ENCODE measurements at regions not wholly inside any gene's neighbourhood (a gene's known extent, or its start where the extent isn't known, plus 50 kb on each side); places are given as distances from the start of the nearest gene placed in this dataset.

DNA sequence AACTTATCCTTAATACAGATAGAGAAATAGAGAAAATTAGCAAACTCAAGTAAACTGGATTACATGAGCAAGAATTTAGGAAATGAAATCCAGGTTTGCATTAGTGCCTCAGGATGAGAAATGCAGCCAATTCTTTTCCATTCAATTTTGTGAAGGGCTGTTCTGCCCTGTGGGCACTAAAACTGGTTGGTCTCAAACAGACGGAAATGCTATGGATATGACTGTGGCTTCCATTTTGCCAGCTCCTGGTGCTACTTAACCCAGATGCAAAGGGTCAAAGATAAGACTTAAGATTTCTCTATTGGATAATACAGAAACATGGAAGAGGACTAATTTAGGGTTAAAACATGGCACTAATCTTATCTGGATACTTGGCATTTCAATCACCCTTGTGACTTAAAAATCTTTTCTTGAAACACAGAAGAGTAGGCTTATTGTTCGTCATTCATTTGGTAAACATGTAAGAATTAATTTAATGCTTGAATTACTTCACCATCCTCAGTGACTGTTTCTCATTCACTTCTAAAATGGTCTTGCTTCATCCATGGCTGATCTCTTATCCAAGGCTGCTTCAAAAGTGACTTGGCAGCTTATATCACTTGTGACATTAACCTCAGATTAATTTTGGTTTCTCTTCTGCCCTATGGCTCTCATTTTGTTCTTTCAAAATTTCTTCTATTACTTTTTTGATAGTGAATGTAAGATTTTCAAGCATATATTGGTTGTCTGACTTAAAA is 1008.7 kb downstream of the GLUD2 start:
- H3K4me3 Mint-ChIP-seq, result no peak overlapping the region
- no peaks in the 10 kb centered on the region for H3K36me3 Mint-ChIP-seq
- peaks cover 46% of the 10 kb centered on the region for H3K9me3 Mint-ChIP-seq
- H3K4me1 Mint-ChIP-seq, result no peaks in the 10 kb centered on the region
- no peak for DNase-seq (ENCODE audit: low spot score in 2 of 2, unreplicated experiment in 2 of 2)
- TF ChIP-seq, protein P1, sequence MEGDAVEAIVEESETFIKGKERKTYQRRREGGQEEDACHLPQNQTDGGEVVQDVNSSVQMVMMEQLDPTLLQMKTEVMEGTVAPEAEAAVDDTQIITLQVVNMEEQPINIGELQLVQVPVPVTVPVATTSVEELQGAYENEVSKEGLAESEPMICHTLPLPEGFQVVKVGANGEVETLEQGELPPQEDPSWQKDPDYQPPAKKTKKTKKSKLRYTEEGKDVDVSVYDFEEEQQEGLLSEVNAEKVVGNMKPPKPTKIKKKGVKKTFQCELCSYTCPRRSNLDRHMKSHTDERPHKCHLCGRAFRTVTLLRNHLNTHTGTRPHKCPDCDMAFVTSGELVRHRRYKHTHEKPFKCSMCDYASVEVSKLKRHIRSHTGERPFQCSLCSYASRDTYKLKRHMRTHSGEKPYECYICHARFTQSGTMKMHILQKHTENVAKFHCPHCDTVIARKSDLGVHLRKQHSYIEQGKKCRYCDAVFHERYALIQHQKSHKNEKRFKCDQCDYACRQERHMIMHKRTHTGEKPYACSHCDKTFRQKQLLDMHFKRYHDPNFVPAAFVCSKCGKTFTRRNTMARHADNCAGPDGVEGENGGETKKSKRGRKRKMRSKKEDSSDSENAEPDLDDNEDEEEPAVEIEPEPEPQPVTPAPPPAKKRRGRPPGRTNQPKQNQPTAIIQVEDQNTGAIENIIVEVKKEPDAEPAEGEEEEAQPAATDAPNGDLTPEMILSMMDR (IDR thresholded peaks at IDR 0.05; ENCODE audit: unreplicated experiment), result no peak
- H3K27me3 Mint-ChIP-seq (ENCODE audit: low read depth), result no peaks in the 10 kb centered on the region
- no peak overlapping the region for H3K27ac Mint-ChIP-seq

DNA sequence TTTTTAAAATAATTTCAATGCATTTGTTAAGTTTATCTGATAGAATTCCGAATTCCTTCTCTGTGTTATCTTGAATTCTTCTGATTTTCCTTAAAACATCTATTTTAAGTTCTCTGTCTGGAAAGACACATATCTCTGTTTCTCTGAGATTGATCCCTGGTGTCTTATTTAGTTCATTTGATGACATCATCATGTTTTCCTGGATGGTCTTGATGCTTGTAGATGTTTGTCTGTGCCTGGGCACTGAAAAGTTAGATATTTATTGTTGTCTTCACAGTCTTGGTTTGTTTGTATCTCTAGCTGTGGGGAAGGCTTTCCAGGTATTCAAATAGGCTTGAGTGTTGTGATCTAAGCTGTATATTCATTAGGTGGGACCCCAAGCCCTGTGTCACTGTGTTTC is 1028.8 kb downstream of the GLUD2 start:
- Mint-ChIP-seq H3K36me3 (no peaks in the 10 kb centered on the region), H3K27me3 (ENCODE audit: low read depth) (no peaks in the 10 kb centered on the region), H3K4me3 (no peak overlapping the region), H3K27ac (no peak overlapping the region), H3K9me3 (peaks cover 47% of the 10 kb centered on the region), H3K4me1 (no peaks in the 10 kb centered on the region)
- TF ChIP-seq, protein P1 (IDR thresholded peaks at IDR 0.05; ENCODE audit: unreplicated experiment), result no peak
- no peak for DNase-seq (ENCODE audit: low spot score in 2 of 2, unreplicated experiment in 2 of 2)

DNA sequence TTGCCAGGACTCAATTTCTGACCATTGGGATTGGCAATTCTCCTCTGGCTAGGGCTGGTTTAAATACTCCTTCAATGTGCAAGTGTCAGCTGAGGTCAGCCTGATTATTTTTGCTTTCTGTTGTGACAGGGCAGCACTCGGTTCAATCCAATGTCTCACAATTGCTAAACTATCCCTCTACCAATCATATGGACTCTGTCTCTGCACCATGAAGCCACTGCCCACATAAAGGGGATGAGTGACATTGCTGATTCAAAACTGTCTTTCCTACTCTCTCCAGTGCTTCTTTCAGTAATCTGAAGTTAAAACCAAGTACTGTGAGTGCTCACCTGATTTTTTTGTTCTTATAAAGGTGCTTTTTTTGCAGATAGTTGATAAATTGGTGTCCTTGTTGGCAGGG is 1030.7 kb downstream of the GLUD2 start:
- no peaks in the 10 kb centered on the region for H3K36me3 Mint-ChIP-seq
- H3K4me3 Mint-ChIP-seq, result no peak overlapping the region
- H3K4me1 Mint-ChIP-seq, result no peaks in the 10 kb centered on the region
- H3K9me3 Mint-ChIP-seq, result peaks cover 40% of the 10 kb centered on the region
- no peaks in the 10 kb centered on the region for H3K27me3 Mint-ChIP-seq (ENCODE audit: low read depth)
- no peak for DNase-seq (ENCODE audit: low spot score in 2 of 2, unreplicated experiment in 2 of 2)
- no peak overlapping the region for H3K27ac Mint-ChIP-seq
- TF ChIP-seq, protein P1 (IDR thresholded peaks at IDR 0.05; ENCODE audit: unreplicated experiment), result no peak

DNA sequence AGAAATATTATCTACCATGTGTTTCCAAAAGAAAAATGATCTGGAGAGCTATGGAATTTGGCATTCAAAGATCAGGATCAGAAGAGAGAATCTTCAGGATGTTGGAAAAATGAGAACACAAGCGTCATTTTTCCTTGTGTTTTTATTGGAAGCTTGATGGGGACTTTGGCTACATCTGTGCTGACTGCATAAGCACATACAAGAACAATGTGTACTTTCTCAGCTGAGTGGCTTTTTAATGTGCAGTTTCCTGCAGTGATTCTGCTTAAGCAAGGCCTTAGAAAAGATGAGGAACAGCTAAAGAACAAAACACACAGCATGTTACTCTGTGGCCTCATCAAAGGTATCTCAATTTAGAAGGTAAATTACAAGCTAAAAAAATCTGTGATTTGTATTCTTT is 1039.9 kb downstream of the GLUD2 start:
- no peaks in the 10 kb centered on the region for H3K4me1 Mint-ChIP-seq
- H3K9me3 Mint-ChIP-seq, result peaks cover 35% of the 10 kb centered on the region
- H3K27me3 Mint-ChIP-seq (ENCODE audit: low read depth), result no peaks in the 10 kb centered on the region
- no peak for DNase-seq (ENCODE audit: low spot score in 2 of 2, unreplicated experiment in 2 of 2)
- no peak overlapping the region for H3K4me3 Mint-ChIP-seq
- TF ChIP-seq, protein P1 (IDR thresholded peaks at IDR 0.05; ENCODE audit: unreplicated experiment), result no peak
- no peak overlapping the region for H3K27ac Mint-ChIP-seq
- H3K36me3 Mint-ChIP-seq, result no peaks in the 10 kb centered on the region

DNA sequence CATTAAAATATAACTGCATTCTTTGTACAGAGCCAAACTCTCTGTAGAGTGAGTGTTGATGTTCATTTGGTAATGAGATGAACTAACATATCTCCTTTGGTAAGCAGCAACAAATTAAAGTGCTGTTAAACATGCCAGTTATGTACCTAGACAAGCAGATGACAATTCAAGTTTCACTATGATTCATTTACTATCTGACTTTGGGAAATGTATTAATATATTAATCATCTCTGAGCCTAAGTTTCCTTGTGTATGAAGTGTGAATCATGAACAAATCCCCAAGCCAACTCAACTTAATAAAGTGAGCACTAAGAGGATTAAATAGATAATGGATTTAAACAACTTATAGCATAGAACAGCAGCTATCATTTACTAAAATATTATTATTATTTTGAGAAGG is 1044.2 kb downstream of the GLUD2 start:
- peaks cover 51% of the 10 kb centered on the region for H3K9me3 Mint-ChIP-seq
- H3K4me1 Mint-ChIP-seq, result no peaks in the 10 kb centered on the region
- no peaks in the 10 kb centered on the region for H3K36me3 Mint-ChIP-seq
- no peak overlapping the region for H3K4me3 Mint-ChIP-seq
- TF ChIP-seq, protein P1 (IDR thresholded peaks at IDR 0.05; ENCODE audit: unreplicated experiment), result no peak
- DNase-seq (ENCODE audit: low spot score in 2 of 2, unreplicated experiment in 2 of 2), result no peak
- no peak overlapping the region for H3K27ac Mint-ChIP-seq
- no peaks in the 10 kb centered on the region for H3K27me3 Mint-ChIP-seq (ENCODE audit: low read depth)

Measured in mesothelial cell of epicardium (in vitro differentiated cells).